Thyroid gland (tissue), 4 donors: ENCODE measurements at regions not wholly inside any gene's neighbourhood (a gene's known extent, or its start where the extent isn't known, plus 50 kb on each side); places are given as distances from the start of the nearest gene placed in this dataset.

Source experiments
- DNase-seq, 2 donors: peaks; one replicate each; pipeline ENCODE4 v3.0.0-alpha.2; 2019
- H3K27ac ChIP-seq, 3 donors: fragments of 200-600 bp; sonication (generic); 1 replicate in 2 of 3; 2 replicates in 1 of 3; pipeline ENCODE4 v1.5.1; 2016 to 2019; ENCODE audit warnings: mild to moderate bottlenecking in 1 of 3, moderate library complexity in 1 of 3
- H3K27me3 ChIP-seq: fragments of 200-600 bp; sonication (generic); one replicate; pipeline ENCODE4 v1.5.1; 2019
- H3K36me3 ChIP-seq, 2 donors: fragments of 200-600 bp; sonication (generic); one replicate each; pipeline ENCODE4 v1.5.1; 2016 to 2019
- H3K4me1 ChIP-seq, 2 donors: fragments of 200-600 bp; sonication (generic); one replicate each; pipeline ENCODE4 v1.5.1; 2017 to 2019
- H3K4me3 ChIP-seq, 3 donors: fragments of 200-600 bp; sonication (generic); replicated peaks in 1 of 3; 1 replicate in 2 of 3; 2 replicates in 1 of 3; pipeline ENCODE4 v1.5.1; 2016; ENCODE audit warnings: mild to moderate bottlenecking in 1 of 3
- H3K9me3 ChIP-seq: fragments of 200-600 bp; sonication (generic); one replicate; pipeline ENCODE4 v1.5.1; 2017
- POLR2A ChIP-seq, 2 donors: fragments of 450-650 bp; IDR thresholded peaks; one replicate each; pipeline ENCODE4 v1.6.1; 2017; ENCODE audit warnings: antibody characterized with exemption in 2 of 2, mild to moderate bottlenecking in 2 of 2, moderate library complexity in 1 of 2
- WGBS, 2 donors: methylation state at CpG; one replicate each; pipeline ENCODE4 v1.1.5; 2017; 5-methylcytosine and 5-hydroxymethylcytosine counted together
- intact Hi-C: fragments of 100-400 bp; cut with DNase I; formaldehyde crosslinking; loops from one replicate; pipeline ENCODE4 v1.15.1; 2023
- TF ChIP-seq, protein P1 (sequence below), 6 experiments: fragments of 200-600 bp in 3 of 6; fragments of 450-650 bp in 3 of 6; sonication (generic) in 3 of 6; IDR thresholded peaks; one replicate each; pipeline ENCODE4 v1.5.1; 2016 to 2019; ENCODE audit warnings: antibody characterized with exemption in 6 of 6, mild to moderate bottlenecking in 2 of 6, inconsistent platforms in 1 of 6, moderate library complexity in 1 of 6

DNA sequence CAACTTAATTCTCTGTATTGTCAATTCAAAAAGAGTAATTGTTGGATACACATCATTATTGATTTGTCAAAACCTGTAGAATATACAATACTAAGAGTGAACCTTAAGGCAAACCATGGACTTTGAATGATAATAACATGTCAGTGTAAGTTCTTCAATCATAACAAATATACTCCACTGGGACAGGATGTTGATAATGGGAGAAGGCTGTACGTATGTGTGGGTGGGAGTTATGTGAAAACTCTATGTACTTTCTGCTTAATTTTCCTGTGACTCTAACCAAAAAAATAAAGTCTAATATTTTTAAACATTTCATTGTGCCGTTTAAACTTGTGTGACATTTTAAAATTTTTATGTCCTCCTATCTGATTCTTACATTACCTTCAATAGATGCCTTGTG is 526.7 kb downstream of the SUCLA2 start:
- no peak for DNase-seq
- 62 to 71% methylated on average over 2 of the region's 2 CpGs for WGBS, 2 donors
- Histone ChIP-seq H3K4me1 (no peaks in the 10 kb centered on the region), H3K36me3 (no peaks in the 10 kb centered on the region), H3K27ac (no peak overlapping the region), H3K9me3 (no peaks in the 10 kb centered on the region), H3K27me3 (no peaks in the 10 kb centered on the region), H3K4me3 (no peak overlapping the region)
- TF ChIP-seq, protein P1, sequence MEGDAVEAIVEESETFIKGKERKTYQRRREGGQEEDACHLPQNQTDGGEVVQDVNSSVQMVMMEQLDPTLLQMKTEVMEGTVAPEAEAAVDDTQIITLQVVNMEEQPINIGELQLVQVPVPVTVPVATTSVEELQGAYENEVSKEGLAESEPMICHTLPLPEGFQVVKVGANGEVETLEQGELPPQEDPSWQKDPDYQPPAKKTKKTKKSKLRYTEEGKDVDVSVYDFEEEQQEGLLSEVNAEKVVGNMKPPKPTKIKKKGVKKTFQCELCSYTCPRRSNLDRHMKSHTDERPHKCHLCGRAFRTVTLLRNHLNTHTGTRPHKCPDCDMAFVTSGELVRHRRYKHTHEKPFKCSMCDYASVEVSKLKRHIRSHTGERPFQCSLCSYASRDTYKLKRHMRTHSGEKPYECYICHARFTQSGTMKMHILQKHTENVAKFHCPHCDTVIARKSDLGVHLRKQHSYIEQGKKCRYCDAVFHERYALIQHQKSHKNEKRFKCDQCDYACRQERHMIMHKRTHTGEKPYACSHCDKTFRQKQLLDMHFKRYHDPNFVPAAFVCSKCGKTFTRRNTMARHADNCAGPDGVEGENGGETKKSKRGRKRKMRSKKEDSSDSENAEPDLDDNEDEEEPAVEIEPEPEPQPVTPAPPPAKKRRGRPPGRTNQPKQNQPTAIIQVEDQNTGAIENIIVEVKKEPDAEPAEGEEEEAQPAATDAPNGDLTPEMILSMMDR (IDR thresholded peaks at IDR 0.05): no peak
- TF ChIP-seq POLR2A (IDR thresholded peaks at IDR 0.05): no peak
- intact Hi-C loops: no loop called here

DNA sequence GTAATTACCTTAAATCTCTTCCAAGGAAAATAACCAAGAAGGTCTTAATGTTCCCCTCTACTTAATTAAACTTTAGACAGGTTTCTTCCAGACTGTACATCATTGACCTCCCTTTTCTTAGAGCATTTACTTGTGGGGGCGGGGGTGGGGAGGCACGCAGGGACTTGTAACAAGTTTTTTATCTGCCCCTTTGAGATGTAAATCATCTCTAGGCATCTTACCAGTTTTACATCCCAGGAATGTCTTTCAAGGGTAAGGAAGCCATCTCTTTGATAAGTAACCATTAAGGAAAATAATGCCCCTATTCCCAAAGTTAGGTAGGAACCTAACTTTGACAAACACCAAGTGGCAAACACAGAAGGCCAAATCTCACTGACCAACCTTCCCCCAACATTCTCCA is 528.6 kb downstream of the SUCLA2 start:
- Histone ChIP-seq H3K27me3 (no peaks in the 10 kb centered on the region), H3K4me3 (no peak overlapping the region), H3K9me3 (no peaks in the 10 kb centered on the region), H3K27ac (no peak overlapping the region), H3K36me3 (no peaks in the 10 kb centered on the region), H3K4me1 (no peaks in the 10 kb centered on the region)
- intact Hi-C loops: no loop called here
- TF ChIP-seq POLR2A (IDR thresholded peaks at IDR 0.05): no peak
- TF ChIP-seq, protein P1 (IDR thresholded peaks at IDR 0.05): no peak
- 44 to 49% methylated on average over 2 of the region's 2 CpGs for WGBS, 2 donors
- no peak for DNase-seq

DNA sequence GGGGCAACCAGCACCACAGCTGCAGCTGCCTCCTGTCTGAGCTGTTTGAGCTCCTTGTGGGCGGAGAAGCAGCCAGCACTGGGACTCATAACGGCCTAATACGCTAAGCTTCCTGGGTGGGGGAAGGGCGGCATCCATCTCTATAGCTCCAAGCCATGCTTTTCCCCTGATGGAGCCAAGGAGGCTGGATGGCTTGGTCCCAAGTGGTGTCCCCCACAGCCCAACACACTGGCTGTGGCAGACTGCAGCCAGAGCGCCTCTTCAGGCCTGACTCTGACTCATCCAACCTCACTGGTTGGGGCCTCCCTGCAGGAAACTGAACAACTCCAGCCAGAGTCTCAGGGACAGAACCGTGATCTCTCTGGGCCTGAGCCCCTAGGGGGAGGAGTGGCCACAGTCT is 537.3 kb downstream of the SUCLA2 start:
- TF ChIP-seq POLR2A (IDR thresholded peaks at IDR 0.05): no peak
- TF ChIP-seq, protein P1 (IDR thresholded peaks at IDR 0.05): no peak
- no peaks in the 10 kb centered on the region for H3K27me3 ChIP-seq
- DNase-seq: no peak
- 79% methylated on average over 2 of the region's 6 CpGs; no CpG with 5 or more reads in 1 of the 2 donors for WGBS, 2 donors
- H3K4me1 ChIP-seq: no peaks in the 10 kb centered on the region
- no peak overlapping the region for H3K27ac ChIP-seq
- no peaks in the 10 kb centered on the region for H3K9me3 ChIP-seq
- intact Hi-C loops: no loop called here
- no peaks in the 10 kb centered on the region for H3K36me3 ChIP-seq
- H3K4me3 ChIP-seq: no peak overlapping the region

DNA sequence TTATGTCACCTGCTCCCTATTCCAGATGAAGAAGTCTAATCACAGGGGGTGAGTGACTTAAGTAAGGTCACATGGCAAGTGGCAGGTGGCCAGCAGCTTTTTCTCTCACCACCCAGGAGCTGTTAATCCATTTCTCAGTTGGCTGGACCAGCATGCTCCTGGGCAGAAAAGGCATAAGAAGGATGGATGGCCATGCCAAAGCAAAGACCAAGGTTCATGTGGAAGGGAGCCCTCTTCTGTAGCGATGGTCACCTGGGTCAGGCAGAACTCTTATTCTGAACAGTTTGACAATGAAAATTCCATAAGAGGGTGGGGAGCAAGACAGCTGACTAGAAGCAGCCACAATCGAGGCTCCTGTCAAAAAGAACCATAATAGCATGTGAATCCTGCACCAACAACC is 538.1 kb downstream of the SUCLA2 start:
- H3K27ac ChIP-seq: no peak overlapping the region
- WGBS, 2 donors: 89 to 92% methylated on average over 2 of the region's 2 CpGs
- H3K36me3 ChIP-seq: no peaks in the 10 kb centered on the region
- no peak overlapping the region for H3K4me3 ChIP-seq
- intact Hi-C loops: no loop called here
- DNase-seq: no peak
- H3K27me3 ChIP-seq: no peaks in the 10 kb centered on the region
- TF ChIP-seq POLR2A (IDR thresholded peaks at IDR 0.05): no peak
- TF ChIP-seq, protein P1 (IDR thresholded peaks at IDR 0.05): no peak
- no peaks in the 10 kb centered on the region for H3K9me3 ChIP-seq
- no peaks in the 10 kb centered on the region for H3K4me1 ChIP-seq

DNA sequence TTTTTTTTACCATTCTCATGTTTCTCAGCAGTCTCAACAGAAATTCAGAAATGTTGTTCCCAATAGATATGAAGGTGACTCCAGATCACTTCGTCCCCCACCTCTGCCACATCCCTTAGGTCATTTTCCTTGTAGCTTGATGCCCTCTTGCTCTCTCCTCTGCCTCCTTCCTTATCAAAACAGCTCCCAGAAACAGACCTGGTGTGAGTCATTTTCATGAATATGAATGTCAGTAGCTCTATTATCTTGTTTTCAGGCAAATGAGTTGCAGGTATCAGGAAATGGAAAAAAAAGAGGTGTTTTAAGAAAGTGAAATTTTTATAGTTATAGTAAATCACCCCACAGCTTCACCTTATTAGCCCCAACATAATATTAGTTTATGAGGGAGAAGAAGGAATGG is 539.3 kb downstream of the SUCLA2 start:
- Histone ChIP-seq H3K4me1 (no peaks in the 10 kb centered on the region), H3K4me3 (no peak overlapping the region), H3K27me3 (no peaks in the 10 kb centered on the region), H3K36me3 (no peaks in the 10 kb centered on the region), H3K9me3 (no peaks in the 10 kb centered on the region), H3K27ac (no peak overlapping the region)
- 78 to 86% methylated on average over 1 of the region's 1 CpG for WGBS, 2 donors
- TF ChIP-seq, protein P1 (IDR thresholded peaks at IDR 0.05): no peak
- no peak for TF ChIP-seq POLR2A (IDR thresholded peaks at IDR 0.05)
- intact Hi-C loops: no loop called here
- DNase-seq: no peak
